Prostate gland (tissue), 2 donors: ENCODE measurements at regions not wholly inside any gene's neighbourhood (a gene's known extent, or its start where the extent isn't known, plus 50 kb on each side); places are given as distances from the start of the nearest gene placed in this dataset.

Experiments used
- CTCF ChIP-seq, 4 experiments: fragments of 200-600 bp in 2 of 4; fragments of 450-650 bp in 2 of 4; sonication (generic) in 2 of 4; IDR thresholded peaks; 1 replicate in 3 of 4; 2 replicates in 1 of 4; pipeline ENCODE4 v1.5.1; 2016 to 2019; ENCODE audit warnings: antibody characterized with exemption in 4 of 4, mild to moderate bottlenecking in 2 of 4, moderate library complexity in 2 of 4
- POLR2A ChIP-seq: fragments of 450-650 bp; IDR thresholded peaks from one replicate; pipeline ENCODE4 v1.6.1; 2016; ENCODE audit warnings: antibody characterized with exemption, mild to moderate bottlenecking

DNA sequence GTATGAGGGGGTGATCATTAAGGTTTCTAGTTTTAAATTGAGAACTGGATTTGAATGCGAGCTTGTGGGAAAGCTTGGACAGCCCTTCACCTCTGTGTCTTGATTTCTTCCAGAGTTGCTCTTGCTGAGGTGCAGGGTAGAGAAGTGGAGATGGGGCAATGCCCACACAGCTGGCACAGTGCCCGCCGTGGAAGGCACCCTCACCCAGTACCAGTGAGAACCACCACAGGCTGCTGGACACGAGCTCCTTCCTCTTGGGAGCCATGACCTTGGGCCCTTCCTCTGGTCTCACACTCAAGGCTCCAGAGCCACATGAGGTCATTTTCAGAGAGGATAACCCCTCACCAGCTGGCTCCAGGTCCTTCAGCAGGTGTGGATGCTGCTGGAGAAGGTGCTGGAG lies 67.3 kb downstream of the DACT2 start:
- no peak for TF ChIP-seq POLR2A
- TF ChIP-seq CTCF (IDR thresholded peaks at IDR 0.05): no peak
